ENCODE measurements at regions not wholly inside any gene's neighbourhood (a gene's known extent, or its start where the extent isn't known, plus 50 kb on each side); places are given as distances from the start of the nearest gene placed in this dataset.

DNA sequence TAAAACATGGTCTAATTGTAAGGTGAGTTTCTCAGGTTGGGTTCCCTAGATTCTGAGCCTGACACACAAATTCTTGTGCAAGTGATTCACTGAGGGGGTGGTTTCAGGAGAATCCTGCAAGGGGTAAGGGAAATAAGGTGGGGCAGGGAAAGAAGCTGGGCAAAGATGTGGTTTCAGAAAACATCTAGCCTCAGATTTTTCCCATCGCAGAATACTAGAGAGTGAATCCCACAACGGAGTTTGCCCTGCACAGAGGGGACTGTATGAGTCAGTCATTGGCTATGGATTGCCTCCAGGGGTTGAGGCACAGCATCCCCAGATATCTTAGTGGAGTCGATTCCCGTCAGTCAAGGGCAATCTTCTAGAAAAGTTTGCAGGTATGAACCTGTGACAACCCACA, 65.2 kb downstream of the PRL start:
- intact Hi-C loops (cut with DNase I): no loop called here
- DNase-seq: no peak
- Histone ChIP-seq H3K4me3 (no peak overlapping the region), H3K27me3 (no peaks in the 10 kb centered on the region), H3K4me1 (no peaks in the 10 kb centered on the region), H3K9me3 (no peaks in the 10 kb centered on the region), H3K27ac (no peak overlapping the region), H3K36me3 (no peaks in the 10 kb centered on the region)
- ATAC-seq: no peak
- 85 to 95% (median 93%) methylated on average over 4 of the region's 4 CpGs for WGBS, 4 donors
- TF ChIP-seq POLR2A (IDR thresholded peaks at IDR 0.05) (no peak), CTCF (IDR thresholded peaks at IDR 0.05) (no peak)

GRCh38 chr6:22236626-22237414, 60.0 kb downstream of the PRL start:
- no peaks in the 10 kb centered on the region for H3K27me3 ChIP-seq
- WGBS, 4 donors: 59 to 68% (median 65%) methylated on average over 6 of the region's 6 CpGs
- TF ChIP-seq CTCF (IDR thresholded peaks at IDR 0.05) (no peak), POLR2A (IDR thresholded peaks at IDR 0.05) (no peak)

More at GRCh38 chr6:22236626-22237414, 60.0 kb downstream of the PRL start:
- Histone ChIP-seq H3K4me3 (no peak overlapping the region), H3K36me3 (no peaks in the 10 kb centered on the region), H3K9me3 (no peaks in the 10 kb centered on the region), H3K4me1 (no peaks in the 10 kb centered on the region), H3K27ac (no peak overlapping the region)
- DNase-seq (peak in 1 of 5 donors; percentile 45), ATAC-seq (peak in 2 of 4 donors; percentile 24 to 90)
- intact Hi-C loops (cut with DNase I): no loop called here

All from heart left ventricle (tissue), 16 donors.